Heart right ventricle (tissue), 16 donors: ENCODE measurements at regions not wholly inside any gene's neighbourhood (a gene's known extent, or its start where the extent isn't known, plus 50 kb on each side); places are given as distances from the start of the nearest gene placed in this dataset.
A peak's percentile ranks its signal among the peaks of the same experiment; 100 is the strongest.

Experiments used
- ATAC-seq, 8 donors: fragments of 200-7000 bp; cut with Tn5 transposase; one replicate each; pipeline ENCODE4 v1.9.1; 2020; ENCODE audit warnings: mild to moderate bottlenecking in 8 of 8, moderate library complexity in 8 of 8, moderate number of reproducible peaks in 1 of 8
- DNase-seq, 2 donors: peaks; one replicate each; pipeline ENCODE4 v3.0.0-alpha.2; 2020
- H3K27ac ChIP-seq, 10 donors: fragments of 200-600 bp; sonication (generic) in 2 of 10; one replicate each; pipeline versions ENCODE4 v1.5.0 to v1.8.0; 2020 to 2022; ENCODE audit warnings: mild to moderate bottlenecking in 3 of 10
- H3K27me3 ChIP-seq, 7 donors: fragments of 200-600 bp; one replicate each; pipeline ENCODE4 v1.8.0; 2021 to 2022; ENCODE audit warnings: mild to moderate bottlenecking in 2 of 7
- H3K36me3 ChIP-seq, 9 donors: fragments of 200-600 bp; sonication (generic) in 1 of 9; one replicate each; pipeline versions ENCODE4 v1.5.0 to v1.8.0; 2020 to 2022; ENCODE audit warnings: mild to moderate bottlenecking in 2 of 9
- H3K4me1 ChIP-seq, 9 donors: fragments of 200-600 bp; sonication (generic) in 1 of 9; one replicate each; pipeline versions ENCODE4 v1.5.0 to v1.8.0; 2020 to 2022; ENCODE audit warnings: mild to moderate bottlenecking in 4 of 9
- H3K4me3 ChIP-seq, 10 donors: fragments of 200-600 bp; sonication (generic) in 2 of 10; one replicate each; pipeline versions ENCODE4 v1.5.0 to v1.8.0; 2020 to 2022; ENCODE audit warnings: mild to moderate bottlenecking in 7 of 10, moderate library complexity in 2 of 10
- H3K9me3 ChIP-seq, 11 donors: fragments of 200-600 bp in 10 of 11; sonication (generic) in 2 of 11; one replicate each; pipeline versions ENCODE4 v1.5.0 to v1.8.0; 2013 to 2022; ENCODE audit warnings: mild to moderate bottlenecking in 2 of 11, control low read depth in 1 of 11, moderate library complexity in 1 of 11
- WGBS, 2 donors: extraction: QIAGEN DNeasy Blood & Tissue Kit; methylation state at CpG; one replicate each; pipeline ENCODE4 v1.1.7; 2013; ENCODE audit warnings: inconsistent platforms in 1 of 2; 5-methylcytosine and 5-hydroxymethylcytosine counted together
- intact Hi-C, 10 donors: fragments of 100-400 bp; cut with DNase I; formaldehyde crosslinking; loops; one replicate each; pipeline versions ENCODE4 v1.11.1 to v1.14.2; 2022
- TF ChIP-seq, protein P1 (sequence below), 9 donors: fragments of 200-600 bp; sonication (generic) in 2 of 9; IDR thresholded peaks; one replicate each; pipeline versions ENCODE4 v1.5.0 to v1.8.0; 2021 to 2022; ENCODE audit warnings: antibody characterized with exemption in 9 of 9, mild to moderate bottlenecking in 5 of 9, moderate library complexity in 1 of 9
- donor health status: Arrhythmogenic right ventricular cardiomyopathy.
- donor health status: ischemic (EF 13 %, LVEDD 7.1; RV severe dilation, severe dysfunction).
- donor health status: healthy with polysubstance abuse.
- donor health status: DM: no; HTN: yes; CAD: no.
- donor health status: DM: no; HTN: no; CAD: no.
- donor health status: ischemic (EF 25% LVEDD 6.9; RV normal size, moderate dysfunction).
- donor health status: ischemic (EF 25% LVEDD 5.7; RV mildly dilated, moderate dysfunction).
- donor health status: healthy.
- donor health status: DM: yes; HTN: yes; CAD: no.
- donor health status: Ischemic cardiomyopathy.
- donor health status: ischemic (EF 35%, LVEDD 5.7; RV mildly dilated, moderate dysfunction).
- donor health status: nonischemic (EF 11% LVEDD 7.7; RV severe dilation, severe dysfunction).
- donor health status: DM: yes; HTN: yes; CAD: no.
- donor health status: PGD.
- donor health status: ischemic (EF 29% LVEDD 5.4; RV normal size, mild dysfunction).
- donor health status: nonischemic (EF 23%, LVEDD 6.1; RV moderate dilation, normal function).

DNA sequence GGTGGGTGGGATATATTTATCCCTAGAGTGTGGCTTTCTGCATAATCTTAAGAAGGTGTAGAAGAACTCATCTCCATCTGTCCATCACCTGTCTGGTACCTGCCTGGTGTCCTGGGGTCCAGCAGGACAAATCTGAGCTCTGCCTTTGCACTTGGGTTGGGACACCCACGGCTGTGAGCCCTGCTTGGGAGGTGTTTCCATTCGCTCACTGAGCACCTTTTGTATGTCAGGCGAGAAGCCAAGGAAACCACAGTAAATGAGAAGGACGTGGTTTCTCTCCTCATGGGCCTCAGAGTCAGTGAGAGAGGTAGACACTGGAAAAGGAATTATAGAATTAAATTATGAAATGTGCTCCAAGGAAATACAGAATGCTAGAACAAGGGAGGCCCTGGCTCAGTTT, 555.9 kb downstream of the MIAT start:
- H3K27ac ChIP-seq: peak overlapping the region; percentile 36 to 86 (median 76)
- H3K36me3 ChIP-seq: no peaks in the 10 kb centered on the region
- H3K4me1 ChIP-seq: peaks cover 0 to 45% (median 27%) of the 10 kb centered on the region in 9 donors
- H3K27me3 ChIP-seq: peaks cover 0 to 39% (median 28%) of the 10 kb centered on the region in 7 donors
- ATAC-seq: no peak
- no peak for DNase-seq
- no peak overlapping the region for H3K4me3 ChIP-seq
- WGBS, 2 donors: 78% methylated on average over 4 of the region's 4 CpGs
- intact Hi-C loops: loop anchor here in 1 of 10 donors (10.0 kb wide), 1 partner anchor 302 kb away; no protein-coding TSS in a partner anchor
- peaks cover 0 to 10% (median 0%) of the 10 kb centered on the region in 11 donors for H3K9me3 ChIP-seq
- TF ChIP-seq, protein P1, sequence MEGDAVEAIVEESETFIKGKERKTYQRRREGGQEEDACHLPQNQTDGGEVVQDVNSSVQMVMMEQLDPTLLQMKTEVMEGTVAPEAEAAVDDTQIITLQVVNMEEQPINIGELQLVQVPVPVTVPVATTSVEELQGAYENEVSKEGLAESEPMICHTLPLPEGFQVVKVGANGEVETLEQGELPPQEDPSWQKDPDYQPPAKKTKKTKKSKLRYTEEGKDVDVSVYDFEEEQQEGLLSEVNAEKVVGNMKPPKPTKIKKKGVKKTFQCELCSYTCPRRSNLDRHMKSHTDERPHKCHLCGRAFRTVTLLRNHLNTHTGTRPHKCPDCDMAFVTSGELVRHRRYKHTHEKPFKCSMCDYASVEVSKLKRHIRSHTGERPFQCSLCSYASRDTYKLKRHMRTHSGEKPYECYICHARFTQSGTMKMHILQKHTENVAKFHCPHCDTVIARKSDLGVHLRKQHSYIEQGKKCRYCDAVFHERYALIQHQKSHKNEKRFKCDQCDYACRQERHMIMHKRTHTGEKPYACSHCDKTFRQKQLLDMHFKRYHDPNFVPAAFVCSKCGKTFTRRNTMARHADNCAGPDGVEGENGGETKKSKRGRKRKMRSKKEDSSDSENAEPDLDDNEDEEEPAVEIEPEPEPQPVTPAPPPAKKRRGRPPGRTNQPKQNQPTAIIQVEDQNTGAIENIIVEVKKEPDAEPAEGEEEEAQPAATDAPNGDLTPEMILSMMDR (IDR thresholded peaks at IDR 0.05): no peak

- peak overlapping the region; percentile 36 to 86 (median 76) for H3K27ac ChIP-seq
- H3K4me3 ChIP-seq: no peak overlapping the region
- H3K27me3 ChIP-seq: peaks cover 0 to 42% (median 28%) of the 10 kb centered on the region in 7 donors
- DNase-seq (peak; percentile 70 to 73), ATAC-seq (peak; percentile 66 to 77 (median 72))
- H3K36me3 ChIP-seq: no peaks in the 10 kb centered on the region
- H3K4me1 ChIP-seq: peaks cover 2 to 52% (median 27%) of the 10 kb centered on the region in 9 donors
- 69 to 70% methylated on average over 17 of the region's 17 CpGs for WGBS, 2 donors
- H3K9me3 ChIP-seq: peaks cover 0 to 10% (median 0%) of the 10 kb centered on the region in 11 donors
- intact Hi-C loops: loop anchor here in 1 of 10 donors (10.0 kb wide), 1 partner anchor 301 kb away; no protein-coding TSS in a partner anchor
- TF ChIP-seq, protein P1 (IDR thresholded peaks at IDR 0.05): no peak
Measured at GRCh38 chr22:27213766-27214581, 556.6 kb downstream of the MIAT start.

GRCh38 chr22:27214691-27215090, 557.3 kb downstream of the MIAT start:
- TF ChIP-seq, protein P1 (IDR thresholded peaks at IDR 0.05): no peak
- DNase-seq: no peak
- intact Hi-C loops: loop anchor here in 1 of 10 donors (10.0 kb wide), 1 partner anchor 300 kb away; no protein-coding TSS in a partner anchor
- H3K4me1 ChIP-seq: peaks cover 2 to 54% (median 27%) of the 10 kb centered on the region in 9 donors
- H3K27ac ChIP-seq: peak overlapping the region; percentile 24 to 86 (median 72)
- no peaks in the 10 kb centered on the region for H3K36me3 ChIP-seq
- no peak overlapping the region for H3K4me3 ChIP-seq
- WGBS, 2 donors: 75 to 76% methylated on average over 6 of the region's 6 CpGs
- H3K9me3 ChIP-seq: peaks cover 0 to 10% (median 0%) of the 10 kb centered on the region in 11 donors
- H3K27me3 ChIP-seq: peaks cover 0 to 36% (median 28%) of the 10 kb centered on the region in 7 donors
- no peak for ATAC-seq

DNA sequence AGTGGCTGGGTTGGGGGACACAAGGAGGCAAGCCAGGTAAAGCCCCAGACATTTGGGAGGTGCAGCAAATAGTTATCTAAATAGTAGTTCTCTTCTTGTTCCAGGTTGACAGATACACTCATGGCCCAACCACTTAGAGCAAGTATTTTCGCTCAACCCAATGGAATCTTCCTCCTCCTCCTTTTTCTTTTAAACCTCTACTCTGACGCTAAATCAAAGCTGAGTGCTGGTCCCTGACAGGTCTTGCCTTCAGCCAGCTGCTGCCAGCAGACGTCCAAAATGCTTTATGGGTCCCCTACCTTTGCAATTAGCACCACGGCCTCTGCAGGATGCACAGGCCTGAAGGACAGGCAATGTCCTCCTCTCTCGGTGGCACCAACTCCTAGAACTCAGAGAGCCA, 558.5 kb downstream of the MIAT start:
- Histone ChIP-seq H3K27ac (peak overlapping the region in 3 of 10 donors; percentile 72 to 86 (median 81)), H3K4me1 (peaks cover 2 to 54% (median 27%) of the 10 kb centered on the region in 9 donors), H3K27me3 (peaks cover 0 to 34% (median 24%) of the 10 kb centered on the region in 7 donors), H3K36me3 (no peaks in the 10 kb centered on the region), H3K4me3 (no peak overlapping the region), H3K9me3 (peaks cover 0 to 10% (median 0%) of the 10 kb centered on the region in 11 donors)
- no peak for ATAC-seq
- intact Hi-C loops: loop anchor here in 1 of 10 donors (10.0 kb wide), 1 partner anchor 299 kb away; no protein-coding TSS in a partner anchor
- WGBS, 2 donors: 65 to 85% methylated on average over 5 of the region's 5 CpGs
- TF ChIP-seq, protein P1 (IDR thresholded peaks at IDR 0.05): no peak
- DNase-seq: no peak
